B cell (primary cell): ENCODE measurements at regions not wholly inside any gene's neighbourhood (a gene's known extent, or its start where the extent isn't known, plus 50 kb on each side); places are given as distances from the start of the nearest gene placed in this dataset.

ENCODE experiments used
- CTCF ChIP-seq: fragments of 200-600 bp; IDR thresholded peaks from one replicate; pipeline ENCODE4 v1.8.0; 2022; ENCODE audit warnings: antibody characterized with exemption, mild to moderate bottlenecking
- EZH2 ChIP-seq: IDR thresholded peaks from 2 replicates; pipeline ENCODE4 v1.6.1; 2012; ENCODE audit warnings: borderline replicate concordance, low read depth, mild to moderate bottlenecking, moderate library complexity, low read length; ENCODE audit not compliant: insufficient read depth, poor library complexity, severe bottlenecking

- TF ChIP-seq EZH2, result no peak
- no peak for TF ChIP-seq CTCF
Observed at GRCh38 chr14:95440496-95440895, 76.0 kb downstream of the SYNE3 start.
